ENCODE measurements at regions not wholly inside any gene's neighbourhood (a gene's known extent, or its start where the extent isn't known, plus 50 kb on each side); places are given as distances from the start of the nearest gene placed in this dataset.

- TF ChIP-seq CTCF (IDR thresholded peaks at IDR 0.05) (no peak), POLR2A (IDR thresholded peaks at IDR 0.05) (no peak), EP300 (IDR thresholded peaks at IDR 0.05) (no peak)
Observed at GRCh38 chr7:132069306-132069705, 507.0 kb downstream of the PLXNA4 start.
